ENCODE measurements at regions not wholly inside any gene's neighbourhood (a gene's known extent, or its start where the extent isn't known, plus 50 kb on each side); places are given as distances from the start of the nearest gene placed in this dataset.

GRCh38 chr1:104923075-104923474 lies 1173.4 kb downstream of the AMY1C start:
- ChIA-PET CTCF (no interaction called here), POLR2A (no interaction called here)
- no peak overlapping the region for H3K4me3 ChIP-seq (replicated peaks in 1 of 3; ENCODE audit: insufficient read depth in 1 of 3, low read depth in 1 of 3, low read length in 3 of 3)
- H3K27ac ChIP-seq (ENCODE audit: insufficient read depth, low read depth, low read length): no peak overlapping the region
- H3K4me1 ChIP-seq (ENCODE audit: control insufficient read depth, extremely low read depth, insufficient read depth, low read length): no peaks in the 10 kb centered on the region
- no peaks in the 10 kb centered on the region for H3K9me3 ChIP-seq (replicated peaks; ENCODE audit: control insufficient read depth, insufficient read depth, low read length)
- H2AFZ ChIP-seq (ENCODE audit: low read depth, low read length): no peak overlapping the region
- TF ChIP-seq JUN (IDR thresholded peaks at IDR 0.05; ENCODE audit: borderline replicate concordance, insufficient read depth, insufficient read length, low read depth) (no peak), POLR2A (IDR thresholded peaks at IDR 0.05; ENCODE audit: low read depth, low read length) (no peak), EZH2 (IDR thresholded peaks at IDR 0.05; ENCODE audit: borderline replicate concordance, low read depth, low read length, severe bottlenecking) (no peak), MYC (IDR thresholded peaks at IDR 0.05; ENCODE audit: low read depth, low read length) (no peak), CTCF (IDR thresholded peaks at IDR 0.05; ENCODE audit: extremely low read depth in 1 of 2, insufficient read depth in 1 of 2, low read depth in 1 of 2, low read length in 2 of 2) (no peak), FOS (IDR thresholded peaks at IDR 0.05; ENCODE audit: borderline replicate concordance, insufficient read depth, low read length) (no peak), GATA2 (IDR thresholded peaks at IDR 0.05; ENCODE audit: insufficient read depth, insufficient read length, low read depth, low read length) (no peak), MAX (IDR thresholded peaks at IDR 0.05; ENCODE audit: insufficient read depth, insufficient read length) (no peak), POLR2AphosphoS5 (IDR thresholded peaks at IDR 0.05; ENCODE audit: insufficient read depth, low read depth, low read length) (no peak)
- H4K20me1 ChIP-seq (replicated peaks; ENCODE audit: control insufficient read depth, extremely low read depth, insufficient read depth, low read length): no peaks in the 10 kb centered on the region
- H3K27me3 ChIP-seq (ENCODE audit: control insufficient read depth in 2 of 2, insufficient read depth in 2 of 2, low read length in 2 of 2): no peaks in the 10 kb centered on the region
- H3K9ac ChIP-seq (replicated peaks; ENCODE audit: extremely low read depth, insufficient read depth, low read length): no peak overlapping the region
- H3K36me3 ChIP-seq (ENCODE audit: control insufficient read depth in 2 of 2, extremely low read depth in 1 of 2, insufficient read depth in 2 of 2, low read length in 2 of 2): no peaks in the 10 kb centered on the region
- FAIRE-seq (no peak), DNase-seq (ENCODE audit: low read depth, low spot score) (no peak)
- H3K9me1 ChIP-seq (replicated peaks; ENCODE audit: control insufficient read depth, extremely low read depth, insufficient read depth, low read length): no peaks in the 10 kb centered on the region
- no peak overlapping the region for H3K4me2 ChIP-seq (ENCODE audit: insufficient read depth, low read length)
- dilution Hi-C loops (cut with MboI; ENCODE audit: extremely low pct_ligation_motif_present, low sequenced_read_pairs): no loop called here
- intact Hi-C loops (cut with micrococcal nuclease): no loop called here
- no peaks in the 10 kb centered on the region for H3K79me2 ChIP-seq (ENCODE audit: control insufficient read depth, insufficient read depth, low read length)
- no TSS peak for BruUV-seq (replicated peaks)

Data from endothelial cell of umbilical vein (primary cell).